ENCODE measurements at regions not wholly inside any gene's neighbourhood (a gene's known extent, or its start where the extent isn't known, plus 50 kb on each side); places are given as distances from the start of the nearest gene placed in this dataset.

- no peak for TF ChIP-seq EZH2 (IDR thresholded peaks at IDR 0.05)
- no peak for TF ChIP-seq POLR2AphosphoS5 (IDR thresholded peaks at IDR 0.05; ENCODE audit: borderline replicate concordance, low read depth, low read length)
Observed at GRCh38 chr3:146968204-146968651, 363.1 kb upstream of the PLSCR5 start.
